OCI-LY7 (cell line): ENCODE measurements at regions not wholly inside any gene's neighbourhood (a gene's known extent, or its start where the extent isn't known, plus 50 kb on each side); places are given as distances from the start of the nearest gene placed in this dataset.

Source experiments
- BruUV-seq: library from RNA; stranded (reverse); fragments of 400-500 nt; replicated peaks from 2 replicates; lab custom pipeline; 2021; lab: Mats Ljungman, UMichigan
- CTCF ChIA-PET: fragments of 300-600 bp; sonication (Branson Sonifier 250); formaldehyde crosslinking; loops from one replicate; lab custom pipeline; 2022; ENCODE audit warnings: antibody characterized with exemption; ENCODE audit not compliant: unreplicated experiment; lab: Charles Lee
- POLR2A ChIA-PET: fragments of 300-600 bp; sonication (Branson Sonifier 250); formaldehyde crosslinking; loops from one replicate; lab custom pipeline; 2022; ENCODE audit warnings: antibody characterized with exemption; lab: Charles Lee
- DNase-seq: peaks from one replicate; pipeline ENCODE4 v3.0.0-alpha.2; 2015; ENCODE audit warnings: low spot score
- H2AFZ ChIP-seq: fragments of 200-600 bp; sonication (generic), shearing (Covaris generic); 2 replicates; pipeline ENCODE4 v1.6.1; 2014; ENCODE audit warnings: mild to moderate bottlenecking, antibody characterized with exemption, low read length, moderate library complexity
- H3K27ac ChIP-seq: fragments of 200-600 bp; sonication (generic); 2 replicates; pipeline ENCODE4 v1.5.1; 2014; ENCODE audit warnings: mixed run types, low read depth, mild to moderate bottlenecking, moderate library complexity, low read length, inconsistent platforms; ENCODE audit not compliant: poor library complexity, severe bottlenecking
- H3K36me3 ChIP-seq: fragments of 200-600 bp; sonication (generic); 2 replicates; pipeline ENCODE4 v1.6.1; 2014; ENCODE audit warnings: mild to moderate bottlenecking, antibody characterized with exemption, low read length, moderate library complexity, mixed read lengths; ENCODE audit not compliant: insufficient read depth
- H3K4me1 ChIP-seq: fragments of 200-600 bp; sonication (generic); 2 replicates; pipeline ENCODE4 v1.5.1; 2014; ENCODE audit warnings: mild to moderate bottlenecking, low read length; ENCODE audit not compliant: insufficient read depth, poor library complexity, severe bottlenecking
- H3K4me2 ChIP-seq: fragments of 200-600 bp; sonication (generic); 2 replicates; pipeline ENCODE4 v1.6.1; 2014; ENCODE audit warnings: mild to moderate bottlenecking, low read length
- H3K4me3 ChIP-seq: fragments of 200-600 bp; sonication (generic); 2 replicates; pipeline ENCODE4 v1.5.1; 2014; ENCODE audit warnings: mild to moderate bottlenecking, low read depth, low read length; ENCODE audit not compliant: poor library complexity, severe bottlenecking
- H3K79me2 ChIP-seq: fragments of 200-600 bp; sonication (generic); 2 replicates; pipeline ENCODE4 v1.6.1; 2016; ENCODE audit warnings: low read depth, mild to moderate bottlenecking, low read length, moderate library complexity, mixed read lengths; ENCODE audit not compliant: insufficient read depth
- H3K9me2 ChIP-seq: fragments of 200-600 bp; sonication (generic); 2 replicates; pipeline ENCODE4 v1.6.1; 2016; ENCODE audit warnings: mild to moderate bottlenecking, low read length, mixed read lengths; ENCODE audit not compliant: insufficient read depth
- H3K9me3 ChIP-seq: fragments of 200-600 bp; sonication (generic); 2 replicates; pipeline ENCODE4 v1.6.1; 2014; ENCODE audit warnings: mild to moderate bottlenecking, mixed run types, low read length, mixed read lengths
- H4K20me1 ChIP-seq: fragments of 200-600 bp; sonication (generic); 2 replicates; pipeline ENCODE4 v1.6.1; 2014; ENCODE audit warnings: mild to moderate bottlenecking, antibody characterized with exemption, low read length, moderate library complexity, mixed read lengths; ENCODE audit not compliant: insufficient read depth
- CTCF ChIP-seq: fragments of 200-600 bp; sonication (generic); conservative IDR thresholded peaks from 2 replicates; pipeline ENCODE4 v1.5.1; 2014; ENCODE audit warnings: mild to moderate bottlenecking, antibody characterized with exemption, low read length, moderate library complexity, mixed read lengths
- EZH2phosphoT487 ChIP-seq: fragments of 200-600 bp; sonication (generic); IDR thresholded peaks from 2 replicates; pipeline ENCODE4 v1.6.1; 2018; ENCODE audit warnings: low read depth, borderline replicate concordance, mild to moderate bottlenecking, mixed run types, antibody characterized with exemption, low read length, moderate library complexity, mixed read lengths
- intact Hi-C: fragments of 100-400 bp; cut with micrococcal nuclease; formaldehyde crosslinking; loops from one replicate; pipeline ENCODE4 v1.10.0; 2022; ENCODE audit not compliant: unreplicated experiment

GRCh38 chr1:112332176-112333150, 63.6 kb upstream of the CTTNBP2NL start:
- Histone ChIP-seq H3K36me3 (no peaks in the 10 kb centered on the region), H3K9me2 (no peaks in the 10 kb centered on the region), H3K9me3 (no peaks in the 10 kb centered on the region), H3K4me2 (no peak overlapping the region), H2AFZ (no peak overlapping the region), H4K20me1 (no peaks in the 10 kb centered on the region), H3K4me1 (no peaks in the 10 kb centered on the region), H3K79me2 (no peaks in the 10 kb centered on the region), H3K27ac (no peak overlapping the region), H3K4me3 (no peak overlapping the region)
- no peak for DNase-seq
- no TSS peak for BruUV-seq
- intact Hi-C loops: no loop called here
- CTCF ChIA-PET: no interaction called here
- TF ChIP-seq EZH2phosphoT487 (no peak), CTCF (no peak)
- POLR2A ChIA-PET: interaction anchor here (0.7 to 0.9 kb wide), 3 partner anchors 14 to 877 kb away, joined by 3 to 6 read pairs (median 3); no protein-coding TSS in a partner anchor

- H2AFZ ChIP-seq: no peak overlapping the region
- ChIA-PET CTCF (no interaction called here), POLR2A (interaction anchor here (0.6 kb wide), 1 partner anchor 509 kb away, joined by 3 read pairs; no protein-coding TSS in a partner anchor)
- TF ChIP-seq CTCF: no peak
- no peak overlapping the region for H3K4me2 ChIP-seq
- BruUV-seq: no TSS peak
- H4K20me1 ChIP-seq: no peaks in the 10 kb centered on the region
- H3K4me3 ChIP-seq: no peak overlapping the region
- no peaks in the 10 kb centered on the region for H3K4me1 ChIP-seq
- H3K36me3 ChIP-seq: no peaks in the 10 kb centered on the region
- DNase-seq: no peak
- no peak overlapping the region for H3K27ac ChIP-seq
- H3K79me2 ChIP-seq: no peaks in the 10 kb centered on the region
- intact Hi-C loops: no loop called here
- H3K9me2 ChIP-seq: no peaks in the 10 kb centered on the region
- H3K9me3 ChIP-seq: no peaks in the 10 kb centered on the region
These were observed 60.7 kb upstream of the CTTNBP2NL start for GRCh38 chr1:112335351-112335750.

GRCh38 chr1:112337028-112337531, 58.9 kb upstream of the CTTNBP2NL start:
- TF ChIP-seq EZH2phosphoT487: no peak
- peak; percentile 52 for TF ChIP-seq CTCF
- BruUV-seq: no TSS peak
- H3K27ac ChIP-seq: no peak overlapping the region
- H4K20me1 ChIP-seq: no peaks in the 10 kb centered on the region
- H3K36me3 ChIP-seq: no peaks in the 10 kb centered on the region
- intact Hi-C loops: no loop called here
- no peaks in the 10 kb centered on the region for H3K9me2 ChIP-seq
- H3K9me3 ChIP-seq: no peaks in the 10 kb centered on the region
- POLR2A ChIA-PET: interaction anchor here (0.6 kb wide), 1 partner anchor 1289 kb away, joined by 3 read pairs; no protein-coding TSS in a partner anchor
- no peaks in the 10 kb centered on the region for H3K79me2 ChIP-seq
- H3K4me3 ChIP-seq: no peak overlapping the region
- DNase-seq: no peak
- no peak overlapping the region for H2AFZ ChIP-seq
- H3K4me2 ChIP-seq: no peak overlapping the region
- CTCF ChIA-PET: no interaction called here
- H3K4me1 ChIP-seq: no peaks in the 10 kb centered on the region
